ENCODE measurements at regions not wholly inside any gene's neighbourhood (a gene's known extent, or its start where the extent isn't known, plus 50 kb on each side); places are given as distances from the start of the nearest gene placed in this dataset.
A peak's percentile ranks its signal among the peaks of the same experiment; 100 is the strongest.
"Not testable (repeated sequence)": the region's sequence is repeated elsewhere in the genome, so short reads cannot be mapped to it uniquely, and the experiment has no call there.

- not testable (repeated sequence) for DNase-seq (ENCODE audit: low spot score)
These were observed 306.2 kb downstream of the PPP4R3C start for GRCh38 chrX:27156921-27157320.

GRCh38 chrX:27136325-27136724 lies 326.8 kb downstream of the PPP4R3C start:
- no peak for DNase-seq (ENCODE audit: low spot score)

- no peak for DNase-seq (ENCODE audit: low spot score)
These were observed 330.3 kb downstream of the PPP4R3C start for GRCh38 chrX:27132862-27133261.

GRCh38 chrX:27087176-27087575 lies 376.0 kb downstream of the PPP4R3C start:
- not testable (repeated sequence) for DNase-seq (ENCODE audit: low spot score)

- no peak for DNase-seq (ENCODE audit: low spot score)
These were observed 376.9 kb downstream of the PPP4R3C start for GRCh38 chrX:27086237-27086636.

GRCh38 chrX:27085346-27085745 lies 377.8 kb downstream of the PPP4R3C start:
- no peak for DNase-seq (ENCODE audit: low spot score)

GRCh38 chrX:27078371-27078770 lies 384.8 kb downstream of the PPP4R3C start:
- DNase-seq (ENCODE audit: low spot score): no peak

- no peak for DNase-seq (ENCODE audit: low spot score)
These were observed 405.3 kb downstream of the PPP4R3C start for GRCh38 chrX:27057883-27058282.

- no peak for DNase-seq (ENCODE audit: low spot score)
These were observed 423.8 kb downstream of the PPP4R3C start for GRCh38 chrX:27039332-27039731.

- DNase-seq (ENCODE audit: low spot score): no peak
These were observed 454.7 kb downstream of the PPP4R3C start for GRCh38 chrX:27008486-27008885.

- DNase-seq (ENCODE audit: low spot score): no peak
These were observed 463.5 kb downstream of the PPP4R3C start for GRCh38 chrX:26999634-27000033.

- DNase-seq (ENCODE audit: low spot score): no peak
These were observed 504.9 kb downstream of the PPP4R3C start for GRCh38 chrX:26958261-26958660.

GRCh38 chrX:26954029-26954428 lies 509.1 kb downstream of the PPP4R3C start:
- no peak for DNase-seq (ENCODE audit: low spot score)

- DNase-seq (ENCODE audit: low spot score): no peak
These were observed 510.9 kb downstream of the PPP4R3C start for GRCh38 chrX:26952213-26952612.

- no peak for DNase-seq (ENCODE audit: low spot score)
These were observed 535.7 kb downstream of the PPP4R3C start for GRCh38 chrX:26927419-26927818.

GRCh38 chrX:26925088-26925487 lies 538.1 kb downstream of the PPP4R3C start:
- no peak for DNase-seq (ENCODE audit: low spot score)

- DNase-seq (ENCODE audit: low spot score): no peak
These were observed 540.9 kb downstream of the PPP4R3C start for GRCh38 chrX:26922278-26922677.

- peak; percentile 11 for DNase-seq (ENCODE audit: low spot score)
These were observed 544.5 kb downstream of the PPP4R3C start for GRCh38 chrX:26918631-26919030.

GRCh38 chrX:26916991-26917390 lies 546.1 kb downstream of the PPP4R3C start:
- DNase-seq (ENCODE audit: low spot score): no peak

- no peak for DNase-seq (ENCODE audit: low spot score)
These were observed 548.1 kb downstream of the PPP4R3C start for GRCh38 chrX:26915064-26915463.

- DNase-seq (ENCODE audit: low spot score): no peak
These were observed 548.9 kb downstream of the PPP4R3C start for GRCh38 chrX:26914232-26914631.

- not testable (repeated sequence) for DNase-seq (ENCODE audit: low spot score)
These were observed 551.4 kb downstream of the PPP4R3C start for GRCh38 chrX:26911785-26912184.

GRCh38 chrX:26909728-26910127 lies 553.4 kb downstream of the PPP4R3C start:
- no peak for DNase-seq (ENCODE audit: low spot score)

GRCh38 chrX:26908218-26908617 lies 554.9 kb downstream of the PPP4R3C start:
- no peak for DNase-seq (ENCODE audit: low spot score)

- no peak for DNase-seq (ENCODE audit: low spot score)
These were observed 573.6 kb downstream of the PPP4R3C start for GRCh38 chrX:26889574-26889973.
